Stromal cell of bone marrow (primary cell): ENCODE measurements at regions not wholly inside any gene's neighbourhood (a gene's known extent, or its start where the extent isn't known, plus 50 kb on each side); places are given as distances from the start of the nearest gene placed in this dataset.

Experiments
- DNase-seq: peaks from one replicate; pipeline ENCODE4 v3.0.0-alpha.2; 2012; ENCODE audit warnings: low read depth

DNA sequence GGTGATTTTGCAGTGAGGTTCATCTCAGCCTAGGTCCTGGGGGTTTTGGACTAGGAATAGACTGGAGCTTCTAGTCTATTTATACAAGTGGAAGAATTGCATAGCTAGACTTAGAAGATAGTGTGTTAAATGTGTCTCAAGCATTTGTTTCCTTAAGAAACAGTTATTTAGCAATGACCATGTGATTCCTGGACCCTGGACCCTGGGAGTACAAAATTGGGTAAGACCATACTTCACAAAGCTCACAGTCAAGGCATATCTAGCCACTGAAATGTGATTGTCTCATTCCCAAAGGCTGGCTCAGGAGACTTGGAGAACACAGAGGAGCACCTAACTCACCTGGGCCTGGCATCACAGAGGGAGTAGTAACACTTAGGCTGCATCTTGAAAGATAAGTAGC is 754.5 kb downstream of the SATB2 start:
- DNase-seq = no peak

DNA sequence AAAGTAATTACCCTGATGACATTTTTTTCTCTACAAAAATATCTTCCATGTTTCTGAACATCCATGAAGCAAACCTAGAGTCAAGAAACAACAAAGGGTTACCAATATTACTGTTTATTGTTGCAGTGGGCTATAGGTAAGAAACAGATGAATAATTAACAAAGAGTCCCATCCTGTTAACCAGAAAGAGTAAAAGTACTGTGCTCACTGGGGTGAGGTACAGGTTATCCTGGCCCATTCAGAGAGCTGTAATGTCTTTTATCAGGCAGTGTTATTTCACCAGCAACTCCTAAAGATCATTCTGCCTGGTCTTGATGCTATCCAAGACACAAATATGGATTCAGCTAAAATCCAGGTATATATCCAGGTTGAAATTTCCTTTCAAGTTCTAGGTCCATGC is 754.9 kb downstream of the SATB2 start:
- no peak for DNase-seq

DNA sequence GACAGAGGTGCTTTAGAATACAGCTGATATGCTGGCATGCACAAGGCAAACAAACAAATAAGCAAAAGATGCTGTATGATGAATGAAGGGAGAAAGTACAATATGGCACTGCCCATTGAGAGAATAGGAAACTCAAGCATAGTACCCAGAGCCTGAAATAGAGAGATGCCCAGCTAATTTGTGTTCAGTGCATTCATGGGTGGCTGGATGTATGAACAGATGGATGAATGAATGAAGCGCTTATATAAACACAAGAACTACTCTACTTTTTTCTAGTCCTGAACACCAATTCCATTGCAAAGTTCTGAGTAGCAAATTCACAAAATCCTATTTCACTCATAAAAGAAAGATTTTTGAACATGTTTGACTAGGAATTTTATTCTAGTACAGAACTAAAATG is 756.3 kb downstream of the SATB2 start:
- DNase-seq = no peak

DNA sequence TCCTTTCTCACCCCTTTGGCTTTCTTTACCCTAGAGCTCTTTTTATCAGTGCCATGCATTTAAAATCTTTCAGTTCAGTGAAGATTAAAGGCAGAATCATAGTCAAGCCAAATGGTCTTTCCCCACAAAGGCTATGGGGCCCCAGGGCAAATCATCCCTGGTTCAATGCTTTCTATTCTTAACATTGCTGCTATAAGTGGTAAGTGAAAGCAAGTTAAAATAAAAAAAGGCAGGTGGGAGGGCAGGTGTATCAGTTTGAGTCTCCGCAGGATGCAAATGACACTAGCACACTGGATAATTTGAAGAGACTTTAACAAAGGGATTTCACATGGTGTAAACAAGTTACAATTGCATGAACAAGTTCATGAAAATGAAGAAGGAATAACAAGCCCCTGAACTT is 757.4 kb downstream of the SATB2 start:
- no peak for DNase-seq

DNA sequence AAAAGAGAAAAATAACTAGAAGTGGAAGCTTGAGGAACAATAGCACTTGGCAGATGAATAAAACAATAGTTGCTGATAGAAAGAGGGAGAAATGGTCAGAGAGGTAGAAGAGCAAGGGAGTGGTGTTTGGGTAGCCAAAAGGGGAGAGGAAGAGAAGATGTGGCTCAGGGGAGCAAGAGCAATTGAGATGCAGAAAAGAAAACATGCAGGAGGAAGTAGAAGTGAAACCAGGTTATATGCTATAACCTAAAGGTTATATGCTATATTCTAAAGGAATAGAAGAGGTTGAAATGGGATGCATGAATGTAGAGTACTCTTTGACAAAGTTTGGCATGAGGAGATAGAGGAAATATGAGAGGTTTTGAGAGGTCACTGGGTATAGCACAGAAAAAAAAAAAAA is 759.5 kb downstream of the SATB2 start:
- no peak for DNase-seq

DNA sequence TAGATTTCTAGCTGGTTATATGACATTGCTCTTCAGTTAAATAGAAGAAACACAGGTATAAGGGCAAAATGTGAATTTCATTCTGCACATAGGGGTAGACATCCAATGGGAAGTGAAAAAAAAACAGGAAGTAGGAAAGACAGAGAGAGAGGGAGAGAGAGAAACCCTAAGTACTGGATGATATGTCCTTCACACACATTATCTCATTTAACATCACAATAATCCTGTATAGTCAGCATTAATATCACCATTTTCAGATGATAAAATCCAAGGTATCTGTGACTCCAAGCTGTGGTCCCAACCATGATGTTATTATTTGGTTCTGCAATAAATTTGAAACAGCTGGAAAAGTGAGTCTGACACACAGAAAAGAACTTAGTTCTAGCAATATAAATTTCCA is 759.9 kb downstream of the SATB2 start:
- no peak for DNase-seq

DNA sequence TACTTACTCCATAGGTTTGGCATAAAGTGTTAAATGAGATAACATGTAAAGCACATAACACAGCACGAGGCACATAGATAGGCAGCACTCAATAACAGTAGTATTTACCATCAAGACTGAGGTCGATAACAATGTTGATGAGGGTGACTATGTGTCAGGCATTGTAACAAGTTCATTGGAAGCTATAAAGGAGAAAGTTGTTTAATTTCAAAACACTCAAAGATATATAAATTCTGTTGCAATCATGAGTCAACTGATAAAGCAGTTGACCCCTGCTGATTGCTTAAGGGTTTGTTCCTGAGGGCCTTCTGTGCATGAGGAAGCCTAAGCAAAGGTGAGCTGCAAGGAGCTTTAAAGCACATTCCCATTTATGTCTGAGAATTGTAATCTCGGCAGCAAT is 760.5 kb downstream of the SATB2 start:
- no peak for DNase-seq

DNA sequence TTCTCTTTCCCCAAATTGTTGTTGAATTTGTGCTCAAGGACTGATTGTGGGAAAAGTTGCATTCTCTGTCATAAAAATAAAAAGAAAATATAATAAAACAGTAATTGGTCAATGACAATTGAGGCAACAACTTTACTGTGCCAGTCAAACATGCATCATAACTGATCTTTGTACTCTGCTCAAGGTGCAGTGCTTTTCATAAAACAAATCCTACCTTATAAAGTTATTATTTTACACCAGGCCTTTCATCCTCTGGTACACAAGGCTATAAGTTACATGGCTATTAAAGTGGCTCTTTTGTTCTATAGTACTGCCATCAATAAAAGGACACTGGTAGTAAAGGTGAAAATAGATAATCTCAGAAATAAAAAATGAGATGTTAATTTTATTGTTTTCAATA is 761.9 kb downstream of the SATB2 start:
- no peak for DNase-seq

DNA sequence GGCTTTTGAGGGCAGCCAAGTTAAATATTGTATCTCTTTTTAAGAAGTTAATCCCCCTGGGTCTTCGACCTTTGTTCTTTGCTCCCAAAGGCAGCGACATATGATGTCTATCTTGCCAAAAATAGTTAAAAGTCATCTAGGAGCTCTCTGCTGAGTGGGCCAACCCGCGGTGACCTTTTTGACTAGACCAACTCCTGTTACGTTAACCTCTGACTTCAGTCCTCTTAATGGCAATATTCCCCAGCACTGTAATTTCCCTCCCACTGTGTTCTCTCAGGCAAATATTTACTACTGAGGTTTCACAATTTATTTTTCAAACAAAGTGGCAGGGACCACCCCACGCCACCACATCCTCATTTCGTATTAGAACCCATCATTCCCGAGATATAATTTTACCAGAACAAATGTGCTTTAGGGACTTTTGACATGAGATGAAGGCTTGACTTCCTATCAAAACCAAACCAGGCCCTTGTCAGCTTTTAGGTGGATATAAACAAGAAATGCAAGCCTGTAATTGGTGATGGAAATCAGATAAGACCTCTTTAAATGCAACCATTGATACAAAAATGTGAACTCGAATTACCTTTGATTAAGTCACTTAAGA is 764.7 kb downstream of the SATB2 start:
- DNase-seq = no peak

DNA sequence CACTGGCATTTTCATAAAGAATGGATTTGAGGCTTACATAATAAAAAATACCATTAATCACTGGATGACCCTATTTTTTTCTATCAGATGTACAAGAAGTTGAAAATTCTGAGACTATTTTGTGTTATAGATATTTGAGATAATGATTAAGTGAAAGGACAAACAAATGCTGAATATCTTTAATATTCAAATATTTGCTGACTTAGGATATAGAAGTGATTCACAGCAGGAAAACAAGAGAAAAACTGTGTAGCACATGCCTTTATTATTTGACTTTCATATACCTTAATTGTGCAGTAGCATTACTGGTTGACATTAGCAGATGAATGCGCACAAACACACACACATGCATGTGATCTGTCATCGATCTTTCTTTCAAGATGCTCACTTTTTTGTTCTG is 766.5 kb downstream of the SATB2 start:
- DNase-seq = no peak

DNA sequence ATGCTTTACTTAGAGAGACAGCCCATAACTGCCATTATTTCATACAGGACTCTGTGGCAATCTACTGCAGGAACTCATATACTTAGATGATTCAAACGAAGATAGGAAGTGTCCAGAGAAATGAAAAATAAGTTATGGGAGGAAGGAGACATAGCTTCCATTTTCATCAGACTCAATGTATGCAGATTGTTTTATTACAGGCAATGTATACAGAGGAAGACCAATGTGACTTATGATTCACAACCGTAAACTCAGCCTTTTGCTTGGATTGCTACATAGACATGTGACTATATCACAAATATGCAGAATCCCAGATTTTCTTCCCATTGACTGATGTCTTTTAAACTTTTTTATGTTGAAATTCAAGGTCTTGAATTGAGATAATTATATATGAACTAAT is 793.4 kb downstream of the SATB2 start:
- no peak for DNase-seq

DNA sequence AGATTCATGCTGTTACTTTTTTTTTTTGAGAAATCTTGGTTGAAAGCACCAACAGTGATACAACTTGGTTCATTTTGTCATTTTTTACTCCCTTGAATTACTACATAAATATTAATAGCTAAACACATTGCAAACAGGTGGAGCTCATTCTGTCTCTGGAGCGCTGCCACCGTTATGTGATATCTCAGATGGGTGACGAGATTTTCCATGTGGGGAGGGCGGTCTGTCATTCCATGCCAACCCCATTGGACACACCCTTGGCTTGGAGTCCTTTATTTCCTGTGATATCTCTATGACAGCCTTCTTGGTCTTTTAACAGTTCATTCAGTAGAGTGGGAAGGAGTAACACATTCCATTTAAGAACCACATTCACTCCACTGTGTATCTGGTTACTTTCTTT is 794.8 kb downstream of the SATB2 start:
- DNase-seq = no peak

DNA sequence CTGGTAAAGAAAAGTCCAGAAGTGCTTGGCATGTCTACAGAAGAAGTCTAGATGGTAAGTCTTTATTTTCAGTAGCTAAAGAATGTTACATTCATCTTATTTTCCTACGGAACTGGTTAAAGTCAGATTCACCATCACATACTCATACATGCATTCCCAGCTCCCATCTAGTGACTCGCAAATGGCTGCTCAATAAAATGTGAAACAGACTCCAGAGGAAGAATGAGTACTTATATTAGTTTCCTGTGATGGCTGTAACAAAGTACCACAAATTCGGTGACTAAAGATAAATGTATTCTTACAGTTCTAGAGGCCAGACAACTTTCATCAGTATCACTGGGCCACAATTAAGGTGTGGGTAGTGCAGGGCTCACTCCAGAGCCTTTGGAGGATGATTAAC is 797.2 kb downstream of the SATB2 start:
- DNase-seq = peak; percentile 43

DNA sequence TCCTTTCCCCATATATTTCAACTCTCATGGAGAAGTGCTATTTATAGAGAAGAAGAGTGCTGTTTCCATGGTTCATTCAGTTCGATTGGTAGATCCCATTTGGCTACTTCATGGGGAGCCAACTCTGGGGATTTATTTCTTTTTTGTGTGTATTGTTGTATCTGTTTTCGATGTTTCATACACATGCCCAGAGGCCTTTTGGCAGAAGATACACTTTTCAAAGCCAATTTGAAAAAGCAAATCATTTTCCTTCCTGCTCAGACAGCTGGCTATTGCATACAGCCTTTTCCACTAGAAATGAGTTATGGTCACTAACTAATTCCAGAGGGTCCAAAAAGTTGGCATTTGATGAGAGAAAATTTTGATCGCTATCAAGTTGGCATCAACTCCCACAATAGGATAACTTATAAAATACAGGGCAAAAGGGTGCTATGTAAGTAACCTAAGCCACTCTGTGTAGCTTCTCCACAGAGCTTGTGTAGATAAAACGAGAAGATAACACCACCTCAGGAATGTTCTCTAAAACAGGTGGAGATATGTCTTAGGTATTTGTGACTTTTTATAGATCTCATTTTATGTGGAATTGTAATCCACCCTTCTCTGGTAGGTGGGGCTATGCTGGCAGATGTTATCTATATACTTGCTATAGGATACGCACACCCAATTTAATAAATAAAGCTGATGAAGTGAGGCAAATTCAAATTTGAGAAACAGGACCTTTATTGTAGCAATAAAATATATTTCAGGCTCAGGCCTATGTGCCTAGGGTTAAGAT is 798.5 kb downstream of the SATB2 start:
- DNase-seq = no peak

DNA sequence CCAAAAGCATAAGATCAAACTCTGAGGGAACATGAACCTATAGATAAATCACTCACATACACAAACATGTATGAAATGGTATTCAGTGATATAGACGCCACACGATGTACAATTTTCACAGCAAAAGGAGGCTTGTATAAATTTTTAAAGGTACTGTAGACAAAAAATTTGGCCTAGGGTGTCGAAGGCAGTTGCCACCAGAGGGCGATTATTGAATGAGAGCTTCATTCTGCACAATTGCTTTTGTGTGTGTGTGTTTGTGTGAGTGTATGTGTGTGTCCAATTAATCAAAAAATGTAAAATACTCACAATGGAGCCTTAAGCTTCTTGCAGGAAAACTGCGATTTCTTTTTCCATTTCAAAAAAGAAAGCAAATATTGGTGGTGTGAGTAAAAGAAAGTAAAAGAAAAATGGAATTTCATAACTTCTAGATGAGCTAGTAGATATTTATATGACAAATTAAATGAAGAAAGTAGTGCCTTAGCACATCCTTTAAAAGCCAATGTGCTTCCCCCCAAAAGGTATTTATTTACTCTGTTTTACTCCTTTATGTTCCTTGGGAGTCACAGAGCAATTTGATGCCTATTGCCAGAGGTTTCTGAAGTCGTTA is 800.1 kb downstream of the SATB2 start:
- DNase-seq = no peak

DNA sequence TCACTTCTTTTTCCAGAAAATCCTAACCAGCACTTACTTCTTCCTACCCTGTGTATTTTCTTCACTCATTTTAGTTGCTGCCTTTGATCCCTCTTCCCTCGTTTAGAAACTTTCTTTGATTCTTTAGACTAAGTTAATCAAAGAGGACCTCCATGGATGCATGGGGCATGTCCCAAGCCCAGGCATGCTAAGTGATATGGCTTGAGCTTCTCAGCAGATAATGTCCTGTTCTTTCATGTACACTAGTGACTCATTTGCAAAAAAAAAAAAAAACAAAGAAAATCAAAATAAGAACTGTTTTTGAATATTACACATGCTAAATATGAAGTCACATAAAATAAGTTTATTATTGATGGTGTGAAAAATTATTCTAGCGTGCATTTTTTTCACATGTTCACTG is 800.9 kb downstream of the SATB2 start:
- no peak for DNase-seq

DNA sequence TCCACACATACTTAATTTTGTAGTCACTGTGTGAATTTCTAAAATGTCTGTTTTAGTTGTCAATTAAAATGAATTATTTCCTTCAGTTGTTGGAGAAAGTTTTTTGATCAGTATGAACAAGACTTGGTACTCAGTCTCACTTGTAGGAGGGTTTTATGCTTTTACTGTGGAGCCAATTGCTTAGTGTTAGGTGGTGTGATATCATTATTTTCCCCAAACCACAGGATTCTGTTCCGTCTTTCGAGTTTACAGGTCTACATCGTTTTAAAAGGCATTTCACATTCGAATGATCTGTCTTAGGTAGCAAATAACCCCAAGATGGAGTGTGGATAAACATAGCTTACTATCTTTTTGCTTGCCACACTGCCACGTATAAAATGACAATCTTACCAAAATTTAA is 803.1 kb downstream of the SATB2 start:
- DNase-seq = no peak

DNA sequence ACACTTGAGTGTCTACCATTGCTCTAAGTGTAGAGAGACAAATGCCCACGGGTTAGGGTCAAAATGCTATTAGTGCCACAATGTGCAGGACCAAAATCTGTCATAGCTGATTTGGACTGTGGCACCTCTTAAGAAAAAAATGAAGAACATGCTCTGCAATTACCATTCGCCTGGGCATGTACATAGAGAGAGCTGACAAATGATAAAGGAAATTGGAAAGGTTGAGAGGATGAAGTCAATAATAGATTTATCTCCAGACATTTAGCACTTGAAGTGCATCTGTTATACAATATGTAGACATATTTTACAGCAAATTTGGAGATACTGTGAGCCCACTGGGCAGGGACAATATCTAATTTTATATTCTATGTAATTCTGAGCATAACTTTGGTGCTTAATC is 804.4 kb downstream of the SATB2 start:
- no peak for DNase-seq

DNA sequence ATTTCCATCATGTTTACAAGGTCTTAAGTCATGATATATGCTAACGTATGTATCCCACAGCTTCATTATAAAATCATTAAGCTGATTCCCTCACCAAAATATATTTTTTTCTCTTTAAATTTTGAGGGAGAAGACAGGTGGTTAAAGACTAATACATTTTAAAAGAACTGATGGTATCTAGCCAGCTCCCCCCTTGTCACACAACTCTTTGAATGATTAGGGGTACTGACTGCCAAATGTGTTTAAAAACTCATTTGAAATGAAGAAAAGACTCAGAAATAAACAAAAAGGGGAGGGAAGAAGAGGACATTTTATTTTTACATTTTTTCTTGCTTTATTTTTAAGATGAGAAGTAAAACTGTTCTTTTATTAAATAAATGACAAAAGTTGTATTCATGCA is 805.3 kb downstream of the SATB2 start:
- no peak for DNase-seq

DNA sequence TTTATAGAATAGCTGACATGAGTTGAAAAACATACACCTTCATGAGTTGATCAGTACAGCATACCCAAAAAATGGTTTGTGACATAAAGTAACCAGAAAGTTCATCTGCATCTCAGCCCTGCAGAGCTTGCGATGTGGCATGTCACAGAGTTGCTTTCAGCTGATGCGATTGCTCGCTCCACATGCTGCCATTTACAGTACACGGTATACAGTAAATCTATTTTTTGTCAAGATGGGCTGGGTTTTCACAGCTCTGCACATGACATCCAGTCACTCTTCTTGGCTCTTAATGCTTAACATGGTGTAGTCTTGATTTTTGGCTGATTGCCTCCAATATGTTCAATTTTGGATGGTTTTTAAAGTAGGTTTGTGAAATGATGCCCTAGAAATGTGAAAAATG is 811.9 kb downstream of the SATB2 start:
- DNase-seq = no peak

DNA sequence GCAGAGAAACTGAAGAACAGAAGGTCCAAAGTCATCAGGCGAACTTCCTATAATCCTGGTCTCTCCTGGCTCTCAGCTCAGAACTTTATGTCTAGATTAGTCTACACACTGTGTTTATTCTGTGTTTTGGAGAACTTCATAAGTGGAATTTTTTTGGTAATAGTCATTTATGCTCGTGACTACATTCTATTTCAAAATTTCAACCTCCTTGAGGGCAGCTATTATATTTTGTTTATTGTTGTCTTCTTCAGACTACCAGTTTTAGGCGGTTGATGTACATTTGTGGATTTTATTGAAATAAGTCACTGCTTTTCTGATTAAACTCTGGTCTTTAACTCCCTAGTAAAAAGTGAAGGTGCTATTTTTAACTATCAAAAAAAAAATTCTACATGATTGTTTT is 816.6 kb downstream of the SATB2 start:
- DNase-seq = no peak

DNA sequence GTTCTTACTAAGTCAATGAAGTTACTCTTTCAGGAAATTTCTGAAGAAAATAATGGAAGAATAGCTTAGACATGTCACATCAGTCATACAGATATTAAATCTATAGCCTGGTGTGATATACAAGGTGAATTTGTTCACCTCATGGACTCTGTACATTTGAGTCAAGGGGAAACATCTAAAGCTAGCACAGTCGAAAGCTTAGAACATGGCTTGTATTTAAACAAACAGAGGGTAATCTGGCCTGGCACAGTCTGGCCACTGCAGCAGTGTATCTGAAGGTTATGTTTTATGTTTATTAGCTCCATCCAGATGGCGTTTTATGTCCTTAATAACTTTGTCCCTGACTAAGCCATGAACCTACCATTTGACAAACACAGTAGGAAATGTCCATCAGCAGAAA is 817.3 kb downstream of the SATB2 start:
- no peak for DNase-seq

DNA sequence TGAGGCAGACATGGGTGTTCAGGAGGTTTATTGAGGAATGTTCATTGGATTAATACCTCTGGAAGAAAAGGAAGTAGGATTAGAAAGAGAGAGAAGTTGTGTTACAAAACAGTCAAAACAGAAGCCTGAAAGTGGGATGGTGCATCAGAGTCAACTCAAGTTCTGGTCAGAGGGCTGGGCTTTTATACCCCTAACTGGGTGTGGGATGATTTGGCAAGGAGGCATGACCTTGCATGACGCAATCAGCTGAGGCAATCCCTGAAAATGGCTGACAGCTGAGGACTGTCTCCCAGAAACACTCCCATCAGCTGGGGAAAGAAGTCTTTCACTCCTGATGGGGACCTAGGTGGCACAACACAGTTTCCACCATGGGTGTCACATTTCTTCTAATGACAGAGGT is 818.2 kb downstream of the SATB2 start:
- no peak for DNase-seq

DNA sequence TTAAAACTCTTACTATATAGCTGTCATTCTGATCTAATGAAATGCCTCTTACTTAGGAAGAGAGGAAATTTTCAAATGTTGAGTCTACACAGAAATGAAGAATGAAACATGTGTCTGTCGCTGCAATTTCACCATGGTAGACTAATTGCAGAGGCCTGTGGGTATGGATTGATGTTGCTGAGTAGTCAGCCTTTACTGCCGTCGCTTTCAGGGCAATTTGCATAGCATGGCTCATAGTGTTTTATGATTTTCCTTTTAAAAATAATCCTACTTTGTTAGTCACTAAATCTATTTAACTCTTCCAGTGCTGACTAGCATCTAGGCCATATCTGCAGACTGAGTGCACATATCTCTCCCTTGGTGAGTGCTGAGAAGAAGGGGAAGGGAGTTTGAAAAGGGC is 819.2 kb downstream of the SATB2 start:
- DNase-seq = no peak
